MM.1S (cell line): ENCODE measurements at regions not wholly inside any gene's neighbourhood (a gene's known extent, or its start where the extent isn't known, plus 50 kb on each side); places are given as distances from the start of the nearest gene placed in this dataset.

Experiments used
- DNase-seq: peaks from one replicate; pipeline ENCODE4 v3.0.0-alpha.2; 2015
- H2AFZ ChIP-seq: fragments of 300-600 bp; sonication (generic); 2 replicates; pipeline ENCODE4 v1.6.0; 2016; ENCODE audit warnings: antibody characterized with exemption, low read length
- H3F3A ChIP-seq: fragments of 300-600 bp; sonication (generic); 2 replicates; pipeline ENCODE4 v1.6.1; 2016; ENCODE audit warnings: mild to moderate bottlenecking, antibody characterized with exemption, low read length, moderate library complexity, mixed read lengths; ENCODE audit not compliant: insufficient read depth
- H3K27ac ChIP-seq: fragments of 300-600 bp; sonication (generic); 2 replicates; pipeline ENCODE4 v1.5.1; 2016; ENCODE audit warnings: mild to moderate bottlenecking, low read length
- H3K27me3 ChIP-seq: fragments of 300-600 bp; sonication (generic); replicated peaks from 2 replicates; pipeline ENCODE4 v1.6.0; 2016; ENCODE audit warnings: low read length; ENCODE audit not compliant: insufficient read depth
- H3K36me3 ChIP-seq: fragments of 300-600 bp; sonication (generic); replicated peaks from 2 replicates; pipeline ENCODE4 v1.6.1; 2016; ENCODE audit warnings: mild to moderate bottlenecking, low read length, mixed read lengths; ENCODE audit not compliant: insufficient read depth
- H3K4me1 ChIP-seq: fragments of 300-600 bp; sonication (generic); 2 replicates; pipeline ENCODE4 v1.6.1; 2016; ENCODE audit warnings: low read length, mixed read lengths
- H3K4me2 ChIP-seq: fragments of 300-600 bp; sonication (generic); 2 replicates; pipeline ENCODE4 v1.6.0; 2016; ENCODE audit warnings: low read depth, low read length
- H3K4me3 ChIP-seq: fragments of 300-600 bp; sonication (generic); 2 replicates; pipeline ENCODE4 v1.5.1; 2016; ENCODE audit warnings: low read length, mixed read lengths
- H3K79me2 ChIP-seq: fragments of 300-600 bp; sonication (generic); 2 replicates; pipeline ENCODE4 v1.6.1; 2016; ENCODE audit warnings: mixed run types, low read length, mixed read lengths
- H3K9ac ChIP-seq: fragments of 300-600 bp; sonication (generic); 2 replicates; pipeline ENCODE4 v1.6.1; 2016; ENCODE audit warnings: low read length, mixed read lengths
- H3K9me2 ChIP-seq: fragments of 300-600 bp; sonication (generic); replicated peaks from 2 replicates; pipeline ENCODE4 v1.6.1; 2016; ENCODE audit warnings: mild to moderate bottlenecking, low read length, mixed read lengths; ENCODE audit not compliant: insufficient read depth
- H3K9me3 ChIP-seq: fragments of 300-600 bp; sonication (generic); replicated peaks from 2 replicates; pipeline ENCODE4 v1.6.1; 2016; ENCODE audit warnings: mild to moderate bottlenecking, low read length, mixed read lengths; ENCODE audit not compliant: insufficient read depth
- H4K20me1 ChIP-seq: fragments of 300-600 bp; sonication (generic); 2 replicates; pipeline ENCODE4 v1.6.1; 2016; ENCODE audit warnings: mild to moderate bottlenecking, low read length, moderate library complexity, mixed read lengths; ENCODE audit not compliant: insufficient read depth
- CTCF ChIP-seq: fragments of 300-600 bp; sonication (generic); IDR thresholded peaks from 2 replicates; pipeline ENCODE4 v1.5.1; 2016; ENCODE audit warnings: antibody characterized with exemption, low read length, mixed read lengths
- EZH2 ChIP-seq: fragments of 300-600 bp; sonication (generic); optimal IDR thresholded peaks from 2 replicates; pipeline ENCODE3; 2017; ENCODE audit warnings: low read depth, mild to moderate bottlenecking, antibody characterized with exemption, low read length, mixed read lengths
- EZH2phosphoT487 ChIP-seq: fragments of 300-600 bp; sonication (generic); IDR thresholded peaks from 2 replicates; pipeline ENCODE4 v1.6.1; 2018; ENCODE audit warnings: antibody characterized with exemption, low read length

GRCh38 chr12:115763982-115764621 lies 513.4 kb downstream of the MED13L start:
- Histone ChIP-seq H3K4me2 (no peak overlapping the region), H2AFZ (no peak overlapping the region), H3K9me3 (no peaks in the 10 kb centered on the region), H3K4me3 (no peak overlapping the region), H3K9ac (no peak overlapping the region), H4K20me1 (no peaks in the 10 kb centered on the region), H3K27ac (no peak overlapping the region), H3F3A (no peaks in the 10 kb centered on the region), H3K36me3 (no peaks in the 10 kb centered on the region), H3K27me3 (no peaks in the 10 kb centered on the region), H3K9me2 (no peaks in the 10 kb centered on the region), H3K79me2 (no peaks in the 10 kb centered on the region), H3K4me1 (no peaks in the 10 kb centered on the region)
- no peak for DNase-seq
- no peak for TF ChIP-seq CTCF
- TF ChIP-seq EZH2phosphoT487: no peak
- no peak for TF ChIP-seq EZH2

- Histone ChIP-seq H3F3A (no peaks in the 10 kb centered on the region), H3K27me3 (no peaks in the 10 kb centered on the region), H3K4me2 (no peak overlapping the region), H3K9ac (no peak overlapping the region), H2AFZ (no peak overlapping the region), H4K20me1 (no peaks in the 10 kb centered on the region), H3K9me3 (no peaks in the 10 kb centered on the region), H3K27ac (no peak overlapping the region), H3K4me3 (no peak overlapping the region), H3K36me3 (no peaks in the 10 kb centered on the region), H3K4me1 (no peaks in the 10 kb centered on the region), H3K9me2 (no peaks in the 10 kb centered on the region), H3K79me2 (no peaks in the 10 kb centered on the region)
- no peak for TF ChIP-seq EZH2phosphoT487
- no peak for TF ChIP-seq EZH2
- no peak for TF ChIP-seq CTCF
- no peak for DNase-seq
Measured at GRCh38 chr12:115763376-115763775, 514.1 kb downstream of the MED13L start.

- no peaks in the 10 kb centered on the region for H3K9me2 ChIP-seq
- H3K36me3 ChIP-seq: no peaks in the 10 kb centered on the region
- no peak overlapping the region for H3K4me2 ChIP-seq
- no peaks in the 10 kb centered on the region for H3K9me3 ChIP-seq
- no peak overlapping the region for H3K27ac ChIP-seq
- no peak for DNase-seq
- no peaks in the 10 kb centered on the region for H3K79me2 ChIP-seq
- TF ChIP-seq CTCF (no peak), EZH2phosphoT487 (no peak), EZH2 (no peak)
- no peaks in the 10 kb centered on the region for H3K27me3 ChIP-seq
- no peaks in the 10 kb centered on the region for H3F3A ChIP-seq
- no peak overlapping the region for H2AFZ ChIP-seq
- H4K20me1 ChIP-seq: no peaks in the 10 kb centered on the region
- no peak overlapping the region for H3K4me3 ChIP-seq
- H3K9ac ChIP-seq: no peak overlapping the region
- H3K4me1 ChIP-seq: no peaks in the 10 kb centered on the region
Measured at GRCh38 chr12:115762936-115763335, 514.6 kb downstream of the MED13L start.
